IMR-90 (cell line): ENCODE measurements at regions not wholly inside any gene's neighbourhood (a gene's known extent, or its start where the extent isn't known, plus 50 kb on each side); places are given as distances from the start of the nearest gene placed in this dataset.

ENCODE experiments used
- ATAC-seq: fragments of 200-7000 bp; cut with Tn5 transposase; 2 replicates; pipeline ENCODE4 v1.9.1; 2020; ENCODE audit warnings: low read depth, mild to moderate bottlenecking, moderate library complexity
- BruUV-seq: library from RNA; stranded (reverse); fragments of 400-500 nt; replicated peaks from 2 replicates; lab custom pipeline; 2021; lab: Mats Ljungman, UMichigan
- CTCF ChIA-PET: fragments of 300-600 bp; formaldehyde crosslinking; extraction: SDS; loops from one replicate; lab custom pipeline; 2021; ENCODE audit warnings: antibody characterized with exemption; lab: Yijun Ruan, JAX
- POLR2A ChIA-PET: fragments of 300-600 bp; sonication (Branson Sonifier 250); formaldehyde crosslinking; loops from one replicate; lab custom pipeline; 2022; ENCODE audit warnings: antibody characterized with exemption; ENCODE audit not compliant: unreplicated experiment; lab: Charles Lee
- DNase-seq: peaks from one replicate; pipeline ENCODE4 v3.0.0; 2013
- H2AFZ ChIP-seq: replicated peaks from 2 replicates; pipeline ENCODE3; 2013; ENCODE audit warnings: low read length, mild to moderate bottlenecking; ENCODE audit not compliant: poor library complexity
- H2AK5ac ChIP-seq: 2 replicates; pipeline ENCODE4 v1.6.1; 2013; ENCODE audit warnings: low read depth, low read length, inconsistent platforms
- H2AK9ac ChIP-seq: replicated peaks from 2 replicates; pipeline ENCODE3; 2013; ENCODE audit warnings: mild to moderate bottlenecking, low read depth, low read length, moderate library complexity; ENCODE audit not compliant: poor library complexity
- H2BK120ac ChIP-seq: 2 replicates; pipeline ENCODE4 v1.6.1; 2013; ENCODE audit warnings: low read depth, low read length, inconsistent platforms
- H2BK15ac ChIP-seq: 3 replicates; pipeline ENCODE4 v1.6.1; 2013; ENCODE audit warnings: low read depth, low read length, inconsistent platforms
- H2BK20ac ChIP-seq: 2 replicates; pipeline ENCODE4 v1.6.1; 2013; ENCODE audit warnings: low read depth, mild to moderate bottlenecking, inconsistent platforms, low read length, moderate library complexity
- H2BK5ac ChIP-seq: 2 replicates; pipeline ENCODE4 v1.6.1; 2013; ENCODE audit warnings: mild to moderate bottlenecking, low read depth, low read length, inconsistent platforms; ENCODE audit not compliant: poor library complexity, severe bottlenecking
- H3K14ac ChIP-seq: replicated peaks from 2 replicates; pipeline ENCODE4 v1.6.1; 2013; ENCODE audit warnings: low read depth, low read length, inconsistent platforms
- H3K18ac ChIP-seq: 2 replicates; pipeline ENCODE4 v1.6.1; 2013; ENCODE audit warnings: low read depth, low read length, control low read depth
- H3K23ac ChIP-seq: 2 replicates; pipeline ENCODE4 v1.6.1; 2013; ENCODE audit warnings: low read depth, low read length, inconsistent platforms
- H3K27ac ChIP-seq: 2 replicates; pipeline ENCODE4 v1.5.1; 2013; ENCODE audit warnings: mild to moderate bottlenecking, control low read depth, low read length; ENCODE audit not compliant: insufficient read depth
- H3K27me3 ChIP-seq: 2 replicates; pipeline ENCODE4 v1.6.1; 2013; ENCODE audit warnings: low read length; ENCODE audit not compliant: control insufficient read depth, insufficient read depth
- H3K36me3 ChIP-seq: 2 replicates; pipeline ENCODE4 v1.6.1; 2013; ENCODE audit warnings: low read length, mixed read lengths; ENCODE audit not compliant: control insufficient read depth, insufficient read depth
- H3K4ac ChIP-seq: 2 replicates; pipeline ENCODE4 v1.6.1; 2013; ENCODE audit warnings: low read depth, low read length, inconsistent platforms
- H3K4me1 ChIP-seq: 2 replicates; pipeline ENCODE4 v1.6.1; 2013; ENCODE audit warnings: low read length, mixed read lengths; ENCODE audit not compliant: control insufficient read depth, insufficient read depth
- H3K4me2 ChIP-seq: 2 replicates; pipeline ENCODE4 v1.6.1; 2013; ENCODE audit warnings: low read depth, mild to moderate bottlenecking, control low read depth, low read length, moderate library complexity
- H3K4me3 ChIP-seq: 2 replicates; pipeline ENCODE4 v1.5.1; 2013; ENCODE audit warnings: low read depth, mild to moderate bottlenecking, control low read depth, low read length, moderate library complexity; ENCODE audit not compliant: insufficient read depth
- H3K56ac ChIP-seq: 2 replicates; pipeline ENCODE4 v1.6.1; 2013; ENCODE audit warnings: low read length, inconsistent platforms; ENCODE audit not compliant: insufficient read depth; ENCODE audit errors: extremely low read depth
- H3K79me1 ChIP-seq, 2 experiments: 2 replicates each; pipeline ENCODE4 v1.6.1; 2013; ENCODE audit warnings: low read length in 2 of 2, inconsistent platforms in 1 of 2, low read depth in 1 of 2
- H3K9ac ChIP-seq: 2 replicates; pipeline ENCODE4 v1.6.1; 2013; ENCODE audit warnings: low read depth, low read length, control low read depth
- H3K9me1 ChIP-seq: 2 replicates; pipeline ENCODE4 v1.6.1; 2013; ENCODE audit warnings: low read length, inconsistent platforms; ENCODE audit not compliant: insufficient read depth
- H3K9me3 ChIP-seq: 2 replicates; pipeline ENCODE4 v1.6.1; 2013; ENCODE audit warnings: low read length; ENCODE audit not compliant: control insufficient read depth, insufficient read depth
- H4K20me1 ChIP-seq: 2 replicates; pipeline ENCODE4 v1.6.1; 2013; ENCODE audit warnings: low read length, inconsistent platforms; ENCODE audit not compliant: insufficient read depth
- H4K5ac ChIP-seq: 2 replicates; pipeline ENCODE4 v1.6.1; 2013; ENCODE audit warnings: mild to moderate bottlenecking, low read depth, low read length, control low read depth
- H4K8ac ChIP-seq, 2 experiments: 2 replicates each; pipeline ENCODE4 v1.6.1; 2013; ENCODE audit warnings: low read depth in 2 of 2, low read length in 2 of 2, control low read depth in 1 of 2, inconsistent platforms in 1 of 2
- H4K91ac ChIP-seq: 2 replicates; pipeline ENCODE4 v1.6.1; 2013; ENCODE audit warnings: low read depth, low read length, inconsistent platforms; ENCODE audit not compliant: insufficient read depth
- CHD1 ChIP-seq: IDR thresholded peaks from 2 replicates; pipeline ENCODE4 v1.6.1; 2012; ENCODE audit warnings: low read depth, low read length, improper control_type of control experiment
- CTCF ChIP-seq: conservative IDR thresholded peaks from 2 replicates; pipeline ENCODE4 v1.5.1; 2012; ENCODE audit warnings: mild to moderate bottlenecking, low read depth, low read length, improper control_type of control experiment
- ELK1 ChIP-seq: fragments of 150-350 bp; IDR thresholded peaks from 2 replicates; pipeline ENCODE4 v1.6.1; 2016; ENCODE audit warnings: low read depth, mild to moderate bottlenecking, low read length, moderate library complexity, borderline replicate concordance
- NFE2L2 ChIP-seq: fragments of 150-350 bp; IDR thresholded peaks from 2 replicates; pipeline ENCODE4 v1.6.1; 2016; ENCODE audit warnings: low read depth, mild to moderate bottlenecking, low read length
- RAD21 ChIP-seq: IDR thresholded peaks from 2 replicates; pipeline ENCODE4 v1.6.1; 2012; ENCODE audit warnings: low read length, improper control_type of control experiment
- WGBS, 2 experiments: methylation state at CpG; one replicate each; pipeline versions ENCODE4 v1.1.5 to v1.1.7; 2013; ENCODE audit warnings: missing lambda C conversion rate in 2 of 2; ENCODE audit not compliant: insufficient read length in 1 of 2; ENCODE audit errors: extremely low coverage in 2 of 2; 5-methylcytosine and 5-hydroxymethylcytosine counted together
- dilution Hi-C: fragments of 300-500 bp; cut with HindIII; formaldehyde crosslinking; loops from one replicate; pipeline ENCODE4 v1.14.3; 2018; ENCODE audit warnings: low sequenced_read_pairs; ENCODE audit not compliant: unreplicated experiment
- in situ Hi-C: fragments of 300-500 bp; cut with MboI; formaldehyde crosslinking; loops from 3 replicates; pipeline ENCODE4 v1.14.3; 2019; ENCODE audit warnings: low sequenced_read_pairs, inconsistent platforms, mixed read lengths
- intact Hi-C: fragments of 100-400 bp; cut with micrococcal nuclease; formaldehyde crosslinking; loops from 2 replicates; pipeline ENCODE4 v1.10.0; 2022

GRCh38 chrX:87901060-87901459 is 383.5 kb downstream of the KLHL4 start:
- in situ Hi-C loops: no loop called here
- DNase-seq (no peak), ATAC-seq (no peak)
- no peak overlapping the region for H2BK20ac ChIP-seq
- no peak overlapping the region for H3K9ac ChIP-seq
- WGBS, 2 experiments: 0% methylated on average over 1 of the region's 3 CpGs; no CpG with 5 or more reads in 1 of the 2 experiments
- H2BK5ac ChIP-seq: no peak overlapping the region
- BruUV-seq: no TSS peak
- H4K8ac ChIP-seq: no peak overlapping the region
- H2BK120ac ChIP-seq: no peak overlapping the region
- no peaks in the 10 kb centered on the region for H3K27me3 ChIP-seq
- no peak overlapping the region for H3K27ac ChIP-seq
- POLR2A ChIA-PET: no interaction called here
- no peak overlapping the region for H3K4me2 ChIP-seq
- H3K9me1 ChIP-seq: no peaks in the 10 kb centered on the region
- CTCF ChIA-PET: no interaction called here
- H4K20me1 ChIP-seq: no peaks in the 10 kb centered on the region
- no peak overlapping the region for H3K23ac ChIP-seq
- dilution Hi-C loops: no loop called here
- H2AFZ ChIP-seq: no peak overlapping the region
- H3K9me3 ChIP-seq: no peaks in the 10 kb centered on the region
- no peak overlapping the region for H2AK9ac ChIP-seq
- intact Hi-C loops: no loop called here
- H2AK5ac ChIP-seq: no peak overlapping the region
- no peak overlapping the region for H3K4ac ChIP-seq
- no peaks in the 10 kb centered on the region for H3K36me3 ChIP-seq
- no peak overlapping the region for H3K56ac ChIP-seq
- H3K4me3 ChIP-seq: no peak overlapping the region
- no peak overlapping the region for H4K91ac ChIP-seq
- H3K18ac ChIP-seq: no peak overlapping the region
- H4K5ac ChIP-seq: no peak overlapping the region
- TF ChIP-seq RAD21: no peak
- no peak for TF ChIP-seq ELK1
- TF ChIP-seq NFE2L2: no peak
- TF ChIP-seq CHD1: no peak
- TF ChIP-seq CTCF: no peak
- H2BK15ac ChIP-seq: no peak overlapping the region
- H3K14ac ChIP-seq: no peak overlapping the region
- no peaks in the 10 kb centered on the region for H3K79me1 ChIP-seq
- no peaks in the 10 kb centered on the region for H3K4me1 ChIP-seq
